Stomach (tissue), 8 donors: ENCODE measurements at regions not wholly inside any gene's neighbourhood (a gene's known extent, or its start where the extent isn't known, plus 50 kb on each side); places are given as distances from the start of the nearest gene placed in this dataset.

Experiments used
- DNase-seq, 2 donors: peaks; one replicate each; pipeline versions ENCODE4 v3.0.0 to v3.0.0-alpha.2; 2013 to 2019
- H3K27ac ChIP-seq, 5 donors: fragments of 200-600 bp in 4 of 5; sonication (generic) in 4 of 5; one replicate each; pipeline ENCODE4 v1.5.1; 2013 to 2019; ENCODE audit warnings: mild to moderate bottlenecking in 1 of 5, moderate library complexity in 1 of 5
- H3K27me3 ChIP-seq, 3 donors: fragments of 200-600 bp; sonication (generic); one replicate each; pipeline ENCODE4 v1.5.1; 2017 to 2019; ENCODE audit warnings: mixed run types in 1 of 3
- H3K36me3 ChIP-seq, 4 donors: fragments of 200-600 bp; sonication (generic); 1 replicate in 3 of 4; 2 replicates in 1 of 4; pipeline ENCODE4 v1.5.1; 2016 to 2019
- H3K4me1 ChIP-seq, 4 donors: fragments of 200-600 bp; sonication (generic); one replicate each; pipeline ENCODE4 v1.5.1; 2016 to 2019
- H3K4me3 ChIP-seq, 4 donors: fragments of 200-600 bp; sonication (generic) in 3 of 4; one replicate each; pipeline ENCODE4 v1.5.1; 2016 to 2019; ENCODE audit warnings: mild to moderate bottlenecking in 1 of 4
- H3K9me3 ChIP-seq, 4 donors: fragments of 200-600 bp; sonication (generic); one replicate each; pipeline ENCODE4 v1.5.1; 2016 to 2019
- EP300 ChIP-seq: sonication (generic); formaldehyde crosslinking; IDR thresholded peaks from one replicate; pipeline ENCODE4 v1.6.1; 2017; ENCODE audit warnings: antibody characterized with exemption
- POLR2A ChIP-seq, 4 donors: fragments of 450-650 bp; IDR thresholded peaks; one replicate each; pipeline ENCODE4 v1.6.1; 2016; ENCODE audit warnings: antibody characterized with exemption in 4 of 4, control low read depth in 2 of 4, mild to moderate bottlenecking in 1 of 4, moderate library complexity in 1 of 4
- POLR2AphosphoS5 ChIP-seq, 3 donors: sonication (generic); formaldehyde crosslinking; IDR thresholded peaks; one replicate each; pipeline ENCODE4 v1.6.1; 2016; ENCODE audit warnings: antibody characterized with exemption in 3 of 3
- WGBS, 5 donors: extraction: QIAGEN DNeasy Blood & Tissue Kit in 3 of 5; methylation state at CpG; one replicate each; pipeline versions ENCODE4 v1.1.5 to v1.1.7; 2013 to 2018; 5-methylcytosine and 5-hydroxymethylcytosine counted together
- intact Hi-C: fragments of 100-400 bp; cut with DNase I; formaldehyde crosslinking; loops from one replicate; pipeline ENCODE4 v1.15.1; 2023; ENCODE audit warnings: low total_unique reads
- TF ChIP-seq, protein P1 (sequence below), 7 experiments: fragments of 450-650 bp in 4 of 7; fragments of 200-600 bp in 3 of 7; sonication (generic) in 3 of 7; IDR thresholded peaks; one replicate each; pipeline ENCODE4 v1.5.1; 2016 to 2019; ENCODE audit warnings: antibody characterized with exemption in 7 of 7, control low read depth in 2 of 7, mild to moderate bottlenecking in 1 of 7
- donor health status: healthy with polysubstance abuse.
- donor health status: Bipolar disorder and iron deficiency.
- donor health status: healthy.

DNA sequence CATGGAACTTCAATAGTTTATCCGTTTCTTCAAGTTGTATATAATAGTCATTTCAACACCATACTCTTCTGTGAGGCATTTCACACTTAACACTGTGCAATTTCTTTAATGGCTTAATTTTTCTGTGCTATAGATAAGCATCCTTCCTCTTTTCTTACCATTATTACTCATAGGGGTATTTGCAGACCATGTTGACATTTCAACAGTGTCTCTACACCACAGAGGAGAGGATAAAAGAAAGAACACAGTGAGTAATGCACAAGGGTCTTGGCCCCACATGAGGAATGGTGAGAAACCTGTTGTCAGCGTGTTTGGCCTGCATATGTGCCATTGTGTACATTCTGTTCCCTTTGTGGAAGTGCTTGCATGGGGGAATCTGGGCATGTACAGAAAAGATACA lies 421.5 kb upstream of the MDGA2 start:
- no peaks in the 10 kb centered on the region for H3K27me3 ChIP-seq
- intact Hi-C loops: no loop called here
- DNase-seq: no peak
- TF ChIP-seq EP300 (no peak), POLR2A (IDR thresholded peaks at IDR 0.05) (no peak)
- TF ChIP-seq, protein P1, sequence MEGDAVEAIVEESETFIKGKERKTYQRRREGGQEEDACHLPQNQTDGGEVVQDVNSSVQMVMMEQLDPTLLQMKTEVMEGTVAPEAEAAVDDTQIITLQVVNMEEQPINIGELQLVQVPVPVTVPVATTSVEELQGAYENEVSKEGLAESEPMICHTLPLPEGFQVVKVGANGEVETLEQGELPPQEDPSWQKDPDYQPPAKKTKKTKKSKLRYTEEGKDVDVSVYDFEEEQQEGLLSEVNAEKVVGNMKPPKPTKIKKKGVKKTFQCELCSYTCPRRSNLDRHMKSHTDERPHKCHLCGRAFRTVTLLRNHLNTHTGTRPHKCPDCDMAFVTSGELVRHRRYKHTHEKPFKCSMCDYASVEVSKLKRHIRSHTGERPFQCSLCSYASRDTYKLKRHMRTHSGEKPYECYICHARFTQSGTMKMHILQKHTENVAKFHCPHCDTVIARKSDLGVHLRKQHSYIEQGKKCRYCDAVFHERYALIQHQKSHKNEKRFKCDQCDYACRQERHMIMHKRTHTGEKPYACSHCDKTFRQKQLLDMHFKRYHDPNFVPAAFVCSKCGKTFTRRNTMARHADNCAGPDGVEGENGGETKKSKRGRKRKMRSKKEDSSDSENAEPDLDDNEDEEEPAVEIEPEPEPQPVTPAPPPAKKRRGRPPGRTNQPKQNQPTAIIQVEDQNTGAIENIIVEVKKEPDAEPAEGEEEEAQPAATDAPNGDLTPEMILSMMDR (IDR thresholded peaks at IDR 0.05): no peak
- no peaks in the 10 kb centered on the region for H3K36me3 ChIP-seq
- H3K27ac ChIP-seq: no peak overlapping the region
- H3K9me3 ChIP-seq: peaks cover 0 to 21% (median 7%) of the 10 kb centered on the region in 4 donors
- no peak overlapping the region for H3K4me3 ChIP-seq
- 48 to 78% (median 58%) methylated on average over 2 of the region's 2 CpGs for WGBS, 5 donors
- H3K4me1 ChIP-seq: no peaks in the 10 kb centered on the region

DNA sequence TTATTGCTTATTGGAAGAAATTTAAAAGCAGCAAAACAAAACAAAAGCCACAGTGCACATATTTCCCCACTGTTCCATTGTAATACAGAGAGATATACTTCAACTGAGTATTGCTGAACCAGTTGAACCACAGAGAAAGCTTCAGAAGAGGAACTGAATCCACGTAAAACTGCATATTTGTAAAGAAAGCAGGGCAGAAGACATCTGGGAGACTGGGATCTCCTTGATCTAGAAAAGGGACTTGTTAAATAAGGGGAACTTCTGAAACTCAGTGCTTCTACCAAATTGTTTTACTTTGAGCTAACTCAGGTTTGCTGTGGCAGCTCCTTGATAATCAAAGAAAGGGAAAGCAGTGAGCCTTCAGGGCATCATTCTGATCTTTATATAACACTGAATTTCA lies 411.1 kb upstream of the MDGA2 start:
- Histone ChIP-seq H3K4me1 (no peaks in the 10 kb centered on the region), H3K4me3 (no peak overlapping the region), H3K27me3 (no peaks in the 10 kb centered on the region), H3K27ac (no peak overlapping the region), H3K9me3 (no peaks in the 10 kb centered on the region), H3K36me3 (no peaks in the 10 kb centered on the region)
- no peak for DNase-seq
- intact Hi-C loops: no loop called here
- TF ChIP-seq POLR2A (IDR thresholded peaks at IDR 0.05) (no peak), EP300 (no peak), POLR2AphosphoS5 (IDR thresholded peaks at IDR 0.05) (no peak)
- WGBS, 5 donors: 43 to 86% (median 69%) methylated on average over 1 of the region's 1 CpG

DNA sequence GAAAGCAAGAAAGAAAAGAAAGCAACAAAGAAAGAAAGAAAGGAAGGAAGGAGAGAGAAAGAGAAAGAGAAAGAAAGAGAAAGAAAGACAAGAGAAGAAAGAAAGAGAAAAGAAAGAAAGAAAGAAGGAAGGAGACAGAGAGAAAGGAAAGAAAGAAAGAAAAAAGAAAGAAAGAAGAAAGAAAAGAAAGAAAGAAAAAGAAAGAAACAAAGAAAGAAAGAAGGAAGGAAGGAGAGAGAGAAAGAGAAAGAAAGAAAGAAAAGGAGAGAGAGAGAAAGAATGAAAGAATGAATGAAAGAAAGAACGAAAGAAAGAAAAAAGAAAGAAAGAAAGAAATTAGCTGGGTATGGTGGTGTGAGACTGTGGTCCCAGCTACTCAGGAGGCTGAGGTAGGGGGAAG lies 400.1 kb upstream of the MDGA2 start:
- no peak overlapping the region for H3K4me3 ChIP-seq
- no peaks in the 10 kb centered on the region for H3K36me3 ChIP-seq
- intact Hi-C loops: no loop called here
- no peaks in the 10 kb centered on the region for H3K9me3 ChIP-seq
- no peaks in the 10 kb centered on the region for H3K4me1 ChIP-seq
- H3K27ac ChIP-seq: no peak overlapping the region
- no peaks in the 10 kb centered on the region for H3K27me3 ChIP-seq
- no peak for DNase-seq
- 70 to 92% (median 83%) methylated on average over 1 of the region's 1 CpG for WGBS, 5 donors
- TF ChIP-seq POLR2A (IDR thresholded peaks at IDR 0.05): no peak
- no peak for TF ChIP-seq EP300

DNA sequence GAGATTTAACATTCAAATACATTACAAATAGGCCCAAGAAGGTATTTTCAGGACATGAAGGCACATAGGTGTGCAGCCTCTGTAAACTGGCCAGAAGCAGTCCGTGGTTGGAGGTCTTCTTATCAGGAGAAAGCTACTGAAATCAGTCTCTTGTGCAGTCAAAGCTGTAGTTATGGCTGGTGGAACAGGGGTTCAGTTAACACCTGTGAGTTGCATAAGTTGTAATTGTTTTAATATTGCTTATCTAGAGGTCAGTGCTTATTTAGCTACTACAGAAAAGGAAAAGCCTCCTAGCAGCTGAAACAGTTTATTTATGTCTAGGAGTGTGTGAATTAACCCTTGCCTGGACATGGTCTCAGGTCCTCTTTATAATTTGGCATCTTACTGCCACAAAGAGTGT lies 377.6 kb upstream of the MDGA2 start:
- no peaks in the 10 kb centered on the region for H3K36me3 ChIP-seq
- no peaks in the 10 kb centered on the region for H3K4me1 ChIP-seq
- 4 to 19% (median 6%) methylated on average over 1 of the region's 1 CpG for WGBS, 5 donors
- no peaks in the 10 kb centered on the region for H3K27me3 ChIP-seq
- H3K4me3 ChIP-seq: no peak overlapping the region
- no peak for DNase-seq
- H3K27ac ChIP-seq: no peak overlapping the region
- intact Hi-C loops: no loop called here
- H3K9me3 ChIP-seq: no peaks in the 10 kb centered on the region
- TF ChIP-seq, protein P1 (IDR thresholded peaks at IDR 0.05): no peak
- no peak for TF ChIP-seq POLR2A (IDR thresholded peaks at IDR 0.05)
- TF ChIP-seq POLR2AphosphoS5 (IDR thresholded peaks at IDR 0.05): no peak
- TF ChIP-seq EP300: no peak

- 64 to 74% (median 67%) methylated on average over 8 of the region's 8 CpGs for WGBS, 5 donors
- Histone ChIP-seq H3K27me3 (no peaks in the 10 kb centered on the region), H3K4me3 (no peak overlapping the region), H3K9me3 (peaks cover 0 to 35% (median 9%) of the 10 kb centered on the region in 4 donors), H3K4me1 (no peaks in the 10 kb centered on the region), H3K27ac (no peak overlapping the region), H3K36me3 (no peaks in the 10 kb centered on the region)
- intact Hi-C loops: no loop called here
- TF ChIP-seq, protein P1 (IDR thresholded peaks at IDR 0.05): no peak
- TF ChIP-seq EP300 (no peak), POLR2A (IDR thresholded peaks at IDR 0.05) (no peak), POLR2AphosphoS5 (IDR thresholded peaks at IDR 0.05) (no peak)
- peak in 1 of 2 donors; percentile 20 for DNase-seq
Observed at GRCh38 chr14:48035836-48036235, 360.4 kb upstream of the MDGA2 start.
